Activated B cell treated with CpG ODN at 0.5 μM for 24 hours (primary cell): ENCODE measurements at regions not wholly inside any gene's neighbourhood (a gene's known extent, or its start where the extent isn't known, plus 50 kb on each side); places are given as distances from the start of the nearest gene placed in this dataset.
"Not testable (repeated sequence)": the region's sequence is repeated elsewhere in the genome, so short reads cannot be mapped to it uniquely, and the experiment has no call there.

Experiments used
- ATAC-seq: fragments of 200-7000 bp; cut with Tn5 transposase; one replicate; pipeline ENCODE4 v1.10.0; 2021; ENCODE audit warnings: low read depth, mild to moderate bottlenecking, moderate library complexity
- CTCF ChIA-PET: fragments of 350-600 bp; sonication (Branson Sonifier 250); formaldehyde crosslinking; loops from one replicate; lab custom pipeline; 2021; ENCODE audit warnings: antibody characterized with exemption; lab: Charles Lee
- POLR2A ChIA-PET: fragments of 350-600 bp; sonication (Branson Sonifier 250); formaldehyde crosslinking; loops from one replicate; lab custom pipeline; 2021; ENCODE audit warnings: antibody characterized with exemption; lab: Charles Lee
- DNase-seq: peaks from one replicate; pipeline ENCODE4 v3.0.0; 2022
- H3K27ac Mint-ChIP-seq: one replicate; pipeline ENCODE4 v1.8.0; 2020; ENCODE audit warnings: mixed read lengths
- H3K27me3 Mint-ChIP-seq: one replicate; pipeline ENCODE4 v1.8.0; 2021; ENCODE audit warnings: mixed read lengths
- H3K36me3 Mint-ChIP-seq: one replicate; pipeline ENCODE4 v1.8.0; 2021; ENCODE audit warnings: low read depth, mixed read lengths
- H3K4me1 Mint-ChIP-seq: one replicate; pipeline ENCODE4 v1.8.0; 2021; ENCODE audit warnings: mixed read lengths
- H3K4me3 Mint-ChIP-seq: one replicate; pipeline ENCODE4 v1.8.0; 2020; ENCODE audit warnings: mild to moderate bottlenecking, mixed read lengths
- H3K9me3 Mint-ChIP-seq: one replicate; pipeline ENCODE4 v1.8.0; 2020; ENCODE audit warnings: mixed read lengths
- CTCF ChIP-seq: fragments of 200-600 bp; IDR thresholded peaks from one replicate; pipeline ENCODE4 v1.8.0; 2022; ENCODE audit warnings: antibody characterized with exemption, mild to moderate bottlenecking
- intact Hi-C: fragments of 100-400 bp; cut with micrococcal nuclease; formaldehyde crosslinking; loops from one replicate; pipeline ENCODE4 v1.15.1; 2024

DNA sequence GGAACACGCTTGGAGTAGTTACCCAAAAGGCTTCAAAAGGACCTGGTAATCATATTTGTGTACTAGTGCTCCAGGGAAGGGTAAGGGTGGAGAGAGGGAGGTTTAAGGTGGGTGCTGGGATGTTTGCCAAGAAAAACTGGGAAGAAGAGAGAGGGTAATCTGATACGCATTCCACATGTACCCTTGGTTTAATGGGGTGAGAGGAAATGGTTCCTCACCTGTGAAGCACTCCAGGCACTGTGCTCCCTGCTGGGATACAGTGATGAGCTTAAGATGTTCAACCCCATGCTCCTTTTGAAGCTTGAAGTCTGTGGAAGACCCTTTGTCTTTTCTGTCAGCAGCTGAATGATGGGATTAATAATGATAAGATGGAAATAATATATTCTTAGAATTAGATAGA lies 98.4 kb downstream of the COX7C start:
- Mint-ChIP-seq H3K4me1 (no peaks in the 10 kb centered on the region), H3K27ac (no peak overlapping the region), H3K27me3 (no peaks in the 10 kb centered on the region), H3K9me3 (no peaks in the 10 kb centered on the region), H3K4me3 (no peak overlapping the region), H3K36me3 (no peaks in the 10 kb centered on the region)
- ChIA-PET CTCF (no interaction called here), POLR2A (no interaction called here)
- no peak for DNase-seq
- intact Hi-C loops = no loop called here
- no peak for TF ChIP-seq CTCF
- ATAC-seq = no peak

DNA sequence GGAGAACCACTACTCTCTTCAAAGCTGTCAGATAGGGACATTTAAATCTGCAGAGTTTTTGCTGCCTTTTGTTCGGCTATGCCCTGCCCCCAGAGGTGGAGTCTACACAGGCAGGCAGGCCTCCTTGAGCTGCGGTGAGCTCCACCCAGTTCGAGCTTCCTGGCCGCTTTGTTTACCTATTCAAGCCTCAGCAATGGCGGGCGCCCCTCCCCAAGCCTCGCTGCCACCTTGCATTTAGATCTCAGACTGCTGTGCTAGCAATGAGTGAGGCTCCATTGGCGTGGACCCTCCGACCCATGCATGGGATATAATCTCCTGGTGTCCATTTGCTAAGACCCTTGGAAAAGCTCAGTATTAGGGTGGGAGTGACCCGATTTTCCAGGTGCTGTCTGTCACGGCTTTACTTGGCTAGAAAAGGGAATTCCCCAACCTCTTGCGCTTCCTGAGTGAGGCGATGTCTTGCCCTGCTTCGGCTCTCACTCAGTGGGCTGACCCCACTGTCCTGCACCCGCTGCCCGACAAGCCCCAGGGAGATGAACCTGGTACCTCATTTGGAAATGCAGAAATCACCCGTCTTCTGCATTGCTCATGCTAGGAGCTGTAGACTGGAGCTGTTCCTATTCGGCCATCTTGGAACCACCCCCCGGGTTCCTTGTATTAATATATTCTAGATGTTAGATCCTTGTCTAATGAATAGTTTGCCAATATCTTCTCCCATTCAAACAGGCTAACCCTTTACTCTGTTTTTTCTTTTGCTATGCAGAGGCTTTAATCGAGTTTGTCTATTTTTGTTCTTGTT lies 113.8 kb downstream of the COX7C start:
- CTCF ChIA-PET, POLR2A ChIA-PET, DNase-seq, H3K27ac Mint-ChIP-seq, ATAC-seq, H3K4me1 Mint-ChIP-seq, H3K27me3 Mint-ChIP-seq, H3K36me3 Mint-ChIP-seq, intact Hi-C loops, H3K4me3 Mint-ChIP-seq: not testable (repeated sequence)
- H3K9me3 Mint-ChIP-seq = peaks cover 13% of the 10 kb centered on the region

GRCh38 chr5:86735370-86735769 lies 117.6 kb downstream of the COX7C start:
- H3K9me3 Mint-ChIP-seq = peaks cover 26% of the 10 kb centered on the region

DNA sequence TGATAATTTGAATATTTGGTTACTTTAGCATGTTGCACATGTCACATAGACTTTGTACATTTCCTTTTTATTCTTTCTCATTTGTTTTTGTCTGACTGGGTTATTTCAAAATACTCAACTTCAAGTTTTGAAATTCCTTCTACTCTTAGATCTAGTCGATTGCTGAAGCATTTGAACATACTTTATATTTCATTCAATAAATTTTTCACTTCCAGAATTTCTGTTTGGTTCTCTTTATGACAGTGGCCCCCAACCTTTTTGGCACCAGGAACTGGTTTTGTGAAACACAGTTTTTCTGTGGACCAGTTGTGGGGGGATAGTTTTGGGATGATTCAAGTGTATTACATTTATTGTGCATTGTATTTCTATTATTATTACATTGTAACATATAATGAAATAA lies 119.8 kb downstream of the COX7C start:
- ChIA-PET CTCF (no interaction called here), POLR2A (no interaction called here)
- ATAC-seq (no peak), DNase-seq (no peak)
- Mint-ChIP-seq H3K4me1 (no peaks in the 10 kb centered on the region), H3K4me3 (no peak overlapping the region), H3K27ac (no peak overlapping the region), H3K9me3 (peaks cover 19% of the 10 kb centered on the region), H3K36me3 (no peaks in the 10 kb centered on the region), H3K27me3 (no peaks in the 10 kb centered on the region)
- intact Hi-C loops = no loop called here
- TF ChIP-seq CTCF = no peak

More at GRCh38 chr5:86735370-86735769, 117.6 kb downstream of the COX7C start:
- Mint-ChIP-seq H3K36me3 (no peaks in the 10 kb centered on the region), H3K4me1 (no peaks in the 10 kb centered on the region), H3K4me3 (no peak overlapping the region), H3K27ac (no peak overlapping the region), H3K27me3 (no peaks in the 10 kb centered on the region)
- ChIA-PET POLR2A (no interaction called here), CTCF (no interaction called here)
- no peak for DNase-seq
- no peak for TF ChIP-seq CTCF
- intact Hi-C loops = no loop called here
- no peak for ATAC-seq

DNA sequence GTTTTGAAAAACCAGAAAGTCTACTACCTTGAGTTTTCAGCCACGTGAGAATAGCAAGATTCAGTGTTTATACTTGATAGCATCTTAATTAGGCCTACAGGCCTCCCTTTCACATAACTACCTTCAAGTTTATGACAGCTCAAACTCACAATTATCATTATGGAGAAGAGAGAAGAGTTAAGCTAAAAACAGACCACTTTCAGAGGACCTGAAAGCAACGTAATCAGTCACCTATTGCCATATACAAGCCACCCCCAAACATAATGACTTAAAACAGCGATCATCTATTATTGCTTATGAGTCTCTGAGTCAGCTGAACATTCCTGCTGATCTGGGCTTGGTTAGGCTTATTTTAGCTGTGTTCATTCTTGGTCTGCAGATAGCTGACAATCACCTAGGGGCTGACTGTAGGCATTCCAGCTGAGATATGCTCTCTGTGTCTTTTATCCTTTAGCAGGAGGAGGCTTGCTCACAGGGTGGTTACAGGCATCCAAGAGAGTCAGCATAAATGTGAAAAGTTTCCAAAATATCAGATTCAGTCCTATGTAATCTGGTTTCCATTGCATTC lies 130.9 kb downstream of the COX7C start:
- ChIA-PET CTCF (no interaction called here), POLR2A (no interaction called here)
- Mint-ChIP-seq H3K36me3 (no peaks in the 10 kb centered on the region), H3K4me3 (no peak overlapping the region), H3K9me3 (no peaks in the 10 kb centered on the region), H3K4me1 (no peaks in the 10 kb centered on the region), H3K27me3 (no peaks in the 10 kb centered on the region), H3K27ac (no peak overlapping the region)
- intact Hi-C loops = no loop called here
- DNase-seq (no peak), ATAC-seq (no peak)
- TF ChIP-seq CTCF = no peak
